ENCODE measurements at regions not wholly inside any gene's neighbourhood (a gene's known extent, or its start where the extent isn't known, plus 50 kb on each side); places are given as distances from the start of the nearest gene placed in this dataset.

DNA sequence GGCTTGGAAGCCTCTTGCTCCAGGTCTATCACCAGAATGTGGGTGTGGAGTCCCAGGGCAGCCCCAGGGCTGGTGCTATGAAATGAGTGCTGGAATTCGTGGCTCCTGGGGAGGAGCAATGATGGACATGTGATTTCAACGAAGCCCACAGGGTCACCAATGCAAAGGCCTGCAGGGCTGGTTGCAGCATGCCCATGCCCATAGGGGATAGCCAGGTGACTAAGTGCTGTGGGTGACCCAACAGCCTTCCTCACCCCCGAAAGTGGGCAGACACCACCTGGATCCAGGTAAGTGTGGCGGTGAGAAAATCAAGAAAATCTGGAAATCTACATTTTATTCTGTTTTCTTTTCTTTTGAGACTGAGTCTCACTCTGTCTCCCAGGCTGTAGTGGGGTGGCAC, 87.5 kb upstream of the GPRC5B start:
- Histone ChIP-seq H3K27ac (ENCODE audit: low read depth, low read length) (no peak overlapping the region), H3K9me2 (replicated peaks; ENCODE audit: control insufficient read depth, low read length) (no peaks in the 10 kb centered on the region)

DNA sequence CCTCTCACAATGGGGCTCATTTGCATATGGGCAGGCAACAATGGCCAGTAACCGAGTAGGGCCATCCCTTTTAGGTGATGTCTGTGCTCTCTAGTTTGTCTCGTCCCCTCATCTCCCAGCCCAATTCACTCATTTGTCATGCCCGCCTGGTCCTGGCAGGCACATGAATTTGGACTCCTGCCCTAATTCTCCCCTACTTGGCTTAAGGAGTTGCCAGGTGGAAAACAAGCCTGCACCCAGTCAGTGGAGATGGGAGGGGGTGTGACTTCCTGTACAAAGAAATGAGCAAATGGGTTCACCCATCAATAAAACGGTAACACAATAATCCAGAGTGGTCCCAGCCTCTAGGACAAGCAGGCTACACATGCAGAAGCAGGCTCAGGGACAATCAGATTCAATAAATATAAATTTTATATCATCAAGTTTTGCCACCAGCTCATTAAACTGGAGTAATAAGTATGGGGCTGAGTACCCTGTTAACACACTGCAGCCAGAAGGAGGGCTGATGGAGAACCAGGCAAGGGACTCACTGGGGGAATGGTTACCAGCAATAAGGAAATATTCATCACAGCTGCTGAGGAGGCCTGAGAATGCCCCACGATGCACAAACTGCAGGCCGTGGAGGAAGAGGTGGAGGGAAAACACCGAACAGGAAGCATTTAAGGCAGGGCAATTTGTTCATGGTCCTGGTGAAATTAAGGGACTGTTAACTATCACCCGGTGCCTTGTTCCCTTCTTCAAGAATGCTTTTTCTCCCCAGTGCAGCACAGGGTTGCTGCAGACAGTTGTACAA, 84.4 kb upstream of the GPRC5B start:
- Histone ChIP-seq H3K36me3 (ENCODE audit: control insufficient read depth, low read length) (no peaks in the 10 kb centered on the region), H3K4me3 (ENCODE audit: low read length) (no peak overlapping the region), H3K27ac (ENCODE audit: low read depth, low read length) (no peak overlapping the region), H3K27me3 (ENCODE audit: control insufficient read depth, low read length) (no peaks in the 10 kb centered on the region), H3F3A (ENCODE audit: control insufficient read depth, insufficient read depth) (no peaks in the 10 kb centered on the region), H3K9me2 (replicated peaks; ENCODE audit: control insufficient read depth, low read length) (no peaks in the 10 kb centered on the region), H3K79me2 (ENCODE audit: control insufficient read depth, low read length) (no peaks in the 10 kb centered on the region), H4K20me1 (ENCODE audit: control insufficient read depth, insufficient read depth, low read depth, low read length) (no peaks in the 10 kb centered on the region), H3K9me3 (ENCODE audit: control insufficient read depth, insufficient read depth, low read length) (no peaks in the 10 kb centered on the region), H3K4me1 (ENCODE audit: control insufficient read depth, low read length) (no peaks in the 10 kb centered on the region), H3K4me2 (ENCODE audit: low read length) (no peak overlapping the region)
- TF ChIP-seq, protein P1, sequence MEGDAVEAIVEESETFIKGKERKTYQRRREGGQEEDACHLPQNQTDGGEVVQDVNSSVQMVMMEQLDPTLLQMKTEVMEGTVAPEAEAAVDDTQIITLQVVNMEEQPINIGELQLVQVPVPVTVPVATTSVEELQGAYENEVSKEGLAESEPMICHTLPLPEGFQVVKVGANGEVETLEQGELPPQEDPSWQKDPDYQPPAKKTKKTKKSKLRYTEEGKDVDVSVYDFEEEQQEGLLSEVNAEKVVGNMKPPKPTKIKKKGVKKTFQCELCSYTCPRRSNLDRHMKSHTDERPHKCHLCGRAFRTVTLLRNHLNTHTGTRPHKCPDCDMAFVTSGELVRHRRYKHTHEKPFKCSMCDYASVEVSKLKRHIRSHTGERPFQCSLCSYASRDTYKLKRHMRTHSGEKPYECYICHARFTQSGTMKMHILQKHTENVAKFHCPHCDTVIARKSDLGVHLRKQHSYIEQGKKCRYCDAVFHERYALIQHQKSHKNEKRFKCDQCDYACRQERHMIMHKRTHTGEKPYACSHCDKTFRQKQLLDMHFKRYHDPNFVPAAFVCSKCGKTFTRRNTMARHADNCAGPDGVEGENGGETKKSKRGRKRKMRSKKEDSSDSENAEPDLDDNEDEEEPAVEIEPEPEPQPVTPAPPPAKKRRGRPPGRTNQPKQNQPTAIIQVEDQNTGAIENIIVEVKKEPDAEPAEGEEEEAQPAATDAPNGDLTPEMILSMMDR (IDR thresholded peaks at IDR 0.05; ENCODE audit: low read depth, low read length, poor library complexity, severe bottlenecking), result no peak
- TF ChIP-seq EZH2phosphoT487 (IDR thresholded peaks at IDR 0.05; ENCODE audit: borderline replicate concordance, low read length), result no peak

More for the DNA sequence above, 87.5 kb upstream of the GPRC5B start:
- Histone ChIP-seq H3F3A (ENCODE audit: control insufficient read depth, insufficient read depth) (no peaks in the 10 kb centered on the region), H3K79me2 (ENCODE audit: control insufficient read depth, low read length) (no peaks in the 10 kb centered on the region), H3K9me3 (ENCODE audit: control insufficient read depth, insufficient read depth, low read length) (no peaks in the 10 kb centered on the region), H3K4me3 (ENCODE audit: low read length) (no peak overlapping the region), H4K20me1 (ENCODE audit: control insufficient read depth, insufficient read depth, low read depth, low read length) (no peaks in the 10 kb centered on the region), H3K36me3 (ENCODE audit: control insufficient read depth, low read length) (no peaks in the 10 kb centered on the region), H3K4me1 (ENCODE audit: control insufficient read depth, low read length) (no peaks in the 10 kb centered on the region), H3K4me2 (ENCODE audit: low read length) (no peak overlapping the region), H3K27me3 (ENCODE audit: control insufficient read depth, low read length) (no peaks in the 10 kb centered on the region)
- TF ChIP-seq EZH2phosphoT487 (IDR thresholded peaks at IDR 0.05; ENCODE audit: borderline replicate concordance, low read length), result no peak
- TF ChIP-seq, protein P1 (IDR thresholded peaks at IDR 0.05; ENCODE audit: low read depth, low read length, poor library complexity, severe bottlenecking), result no peak

DNA sequence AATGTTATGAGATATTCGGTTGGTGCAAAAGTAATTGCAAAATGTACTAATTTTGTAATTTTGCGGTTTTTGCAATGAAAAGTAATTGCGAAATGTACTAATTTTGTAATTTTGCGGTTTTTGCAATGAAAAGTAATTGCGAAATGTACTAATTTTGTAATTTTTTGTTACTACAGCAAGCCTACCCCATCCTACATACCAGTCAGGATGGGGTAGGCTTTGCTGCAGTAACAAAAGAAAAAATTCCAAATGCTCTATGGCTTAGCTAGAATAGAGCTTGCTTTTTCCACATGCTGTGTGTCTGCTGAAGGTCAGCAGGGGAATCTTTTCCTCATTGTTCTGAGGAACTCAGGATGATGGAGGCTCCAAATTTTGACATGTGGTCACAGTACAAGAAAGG, 83.3 kb upstream of the GPRC5B start:
- Histone ChIP-seq H3K27me3 (ENCODE audit: control insufficient read depth, low read length) (no peaks in the 10 kb centered on the region), H3F3A (ENCODE audit: control insufficient read depth, insufficient read depth) (no peaks in the 10 kb centered on the region), H3K9me3 (ENCODE audit: control insufficient read depth, insufficient read depth, low read length) (no peaks in the 10 kb centered on the region), H4K20me1 (ENCODE audit: control insufficient read depth, insufficient read depth, low read depth, low read length) (no peaks in the 10 kb centered on the region), H3K4me2 (ENCODE audit: low read length) (no peak overlapping the region), H3K9me2 (replicated peaks; ENCODE audit: control insufficient read depth, low read length) (no peaks in the 10 kb centered on the region), H3K36me3 (ENCODE audit: control insufficient read depth, low read length) (no peaks in the 10 kb centered on the region), H3K4me1 (ENCODE audit: control insufficient read depth, low read length) (no peaks in the 10 kb centered on the region), H3K4me3 (ENCODE audit: low read length) (no peak overlapping the region), H3K79me2 (ENCODE audit: control insufficient read depth, low read length) (no peaks in the 10 kb centered on the region), H3K27ac (ENCODE audit: low read depth, low read length) (no peak overlapping the region)
- TF ChIP-seq, protein P1 (IDR thresholded peaks at IDR 0.05; ENCODE audit: low read depth, low read length, poor library complexity, severe bottlenecking), result no peak
- TF ChIP-seq EZH2phosphoT487 (IDR thresholded peaks at IDR 0.05; ENCODE audit: borderline replicate concordance, low read length), result no peak
